Heart left ventricle (tissue), 13 donors: ENCODE measurements at regions not wholly inside any gene's neighbourhood (a gene's known extent, or its start where the extent isn't known, plus 50 kb on each side); places are given as distances from the start of the nearest gene placed in this dataset.

Source experiments
- CTCF ChIP-seq, 12 donors: fragments of 200-600 bp; sonication (generic) in 4 of 12; IDR thresholded peaks; one replicate each; pipeline versions ENCODE4 v1.5.0 to v1.8.0; 2018 to 2022; ENCODE audit warnings: antibody characterized with exemption in 12 of 12, mild to moderate bottlenecking in 5 of 12
- POLR2A ChIP-seq, 2 donors: fragments of 450-650 bp; IDR thresholded peaks; one replicate each; pipeline ENCODE4 v1.6.1; 2017; ENCODE audit warnings: antibody characterized with exemption in 2 of 2, mild to moderate bottlenecking in 2 of 2, moderate library complexity in 2 of 2
- donor health status: ischemic (EF 13 %, LVEDD 7.1; RV severe dilation, severe dysfunction).
- donor health status: DM: no; HTN: yes; CAD: no.
- donor health status: DM: no; HTN: no; CAD: no.
- donor health status: ischemic (EF 25% LVEDD 6.9; RV normal size, moderate dysfunction).
- donor health status: ischemic (EF 25% LVEDD 5.7; RV mildly dilated, moderate dysfunction).
- donor health status: ischemic (EF 35%, LVEDD 5.7; RV mildly dilated, moderate dysfunction).
- donor health status: nonischemic (EF 11% LVEDD 7.7; RV severe dilation, severe dysfunction).
- donor health status: DM: yes; HTN: yes; CAD: no.
- donor health status: PGD.
- donor health status: ischemic (EF 29% LVEDD 5.4; RV normal size, mild dysfunction).
- donor health status: nonischemic (EF 23%, LVEDD 6.1; RV moderate dilation, normal function).

GRCh38 chr2:221006084-221006483 lies 566.0 kb downstream of the EPHA4 start:
- TF ChIP-seq CTCF (IDR thresholded peaks at IDR 0.05) (no peak), POLR2A (IDR thresholded peaks at IDR 0.05) (no peak)
